OCI-LY7 (cell line): ENCODE measurements at regions not wholly inside any gene's neighbourhood (a gene's known extent, or its start where the extent isn't known, plus 50 kb on each side); places are given as distances from the start of the nearest gene placed in this dataset.

Source experiments
- EZH2phosphoT487 ChIP-seq: fragments of 200-600 bp; sonication (generic); IDR thresholded peaks from 2 replicates; pipeline ENCODE4 v1.6.1; 2018; ENCODE audit warnings: low read depth, borderline replicate concordance, mild to moderate bottlenecking, mixed run types, antibody characterized with exemption, low read length, moderate library complexity, mixed read lengths
- TF ChIP-seq, protein P1 (sequence below): fragments of 200-600 bp; sonication (generic); conservative IDR thresholded peaks from 2 replicates; pipeline ENCODE4 v1.5.1; 2014; ENCODE audit warnings: mild to moderate bottlenecking, antibody characterized with exemption, low read length, moderate library complexity, mixed read lengths

DNA sequence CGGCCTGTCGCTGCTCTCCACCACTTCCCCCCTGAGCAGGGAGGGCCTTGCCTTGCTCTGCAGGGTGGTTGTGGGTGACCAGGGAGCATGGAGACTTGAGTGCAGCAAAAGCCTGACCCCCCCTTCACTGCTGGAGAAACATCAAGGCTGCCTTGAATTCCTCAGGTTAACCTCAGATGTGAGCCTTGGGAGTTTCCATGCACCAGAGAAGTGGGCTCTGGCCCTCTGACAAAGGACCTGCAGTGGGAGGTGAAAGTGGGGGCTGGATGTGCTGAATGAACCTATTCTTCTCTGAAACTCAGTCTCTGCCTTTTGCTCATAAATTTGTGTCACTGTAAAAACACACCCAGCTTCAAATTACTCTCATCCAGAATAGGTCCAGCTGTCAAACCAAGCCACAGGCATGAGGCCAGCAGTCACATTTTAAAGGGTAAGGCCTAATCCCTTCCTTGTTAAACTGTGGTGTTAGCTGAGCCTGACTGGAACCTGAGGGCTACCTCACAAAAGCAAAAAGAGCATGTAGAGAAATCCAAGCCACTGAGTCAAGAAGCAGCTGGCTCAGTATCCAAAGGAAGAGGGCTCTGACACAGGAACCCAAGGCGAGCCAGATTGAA is 356.8 kb downstream of the CCSER2 start:
- TF ChIP-seq, protein P1, sequence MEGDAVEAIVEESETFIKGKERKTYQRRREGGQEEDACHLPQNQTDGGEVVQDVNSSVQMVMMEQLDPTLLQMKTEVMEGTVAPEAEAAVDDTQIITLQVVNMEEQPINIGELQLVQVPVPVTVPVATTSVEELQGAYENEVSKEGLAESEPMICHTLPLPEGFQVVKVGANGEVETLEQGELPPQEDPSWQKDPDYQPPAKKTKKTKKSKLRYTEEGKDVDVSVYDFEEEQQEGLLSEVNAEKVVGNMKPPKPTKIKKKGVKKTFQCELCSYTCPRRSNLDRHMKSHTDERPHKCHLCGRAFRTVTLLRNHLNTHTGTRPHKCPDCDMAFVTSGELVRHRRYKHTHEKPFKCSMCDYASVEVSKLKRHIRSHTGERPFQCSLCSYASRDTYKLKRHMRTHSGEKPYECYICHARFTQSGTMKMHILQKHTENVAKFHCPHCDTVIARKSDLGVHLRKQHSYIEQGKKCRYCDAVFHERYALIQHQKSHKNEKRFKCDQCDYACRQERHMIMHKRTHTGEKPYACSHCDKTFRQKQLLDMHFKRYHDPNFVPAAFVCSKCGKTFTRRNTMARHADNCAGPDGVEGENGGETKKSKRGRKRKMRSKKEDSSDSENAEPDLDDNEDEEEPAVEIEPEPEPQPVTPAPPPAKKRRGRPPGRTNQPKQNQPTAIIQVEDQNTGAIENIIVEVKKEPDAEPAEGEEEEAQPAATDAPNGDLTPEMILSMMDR = no peak
- TF ChIP-seq EZH2phosphoT487 = no peak
